ENCODE measurements at regions not wholly inside any gene's neighbourhood (a gene's known extent, or its start where the extent isn't known, plus 50 kb on each side); places are given as distances from the start of the nearest gene placed in this dataset.

GRCh38 chr7:107233-107632, 85.1 kb upstream of the FAM20C start:
- no peaks in the 10 kb centered on the region for H3K4me1 ChIP-seq (replicated peaks in 1 of 2)
- no peak for ATAC-seq (replicated peaks in 6 of 8)
- H3K27ac ChIP-seq, result no peak overlapping the region
- H3K4me3 ChIP-seq, result no peak overlapping the region
- in situ Hi-C loops (cut with MboI; ENCODE audit: low pct_unique_long_range_greater_than_20kb in 2 of 9, low sequenced_read_pairs in 9 of 9, unreplicated experiment in 9 of 9), result no loop called here
- WGBS, 10 experiments, result 60 to 100% (median 79%) methylated on average over 1 to 4 of the region's 4 CpGs

- no peak for ATAC-seq (replicated peaks in 6 of 8)
- whole genome bisulfite sequencing, 10 experiments, result 19 to 100% (median 56%) methylated on average over 1 to 3 of the region's 3 CpGs; no CpG with 5 or more reads in 4 of the 10 experiments
- in situ Hi-C loops (cut with MboI; ENCODE audit: low pct_unique_long_range_greater_than_20kb in 2 of 9, low sequenced_read_pairs in 9 of 9, unreplicated experiment in 9 of 9), result no loop called here
Observed at GRCh38 chr7:107907-108306, 84.5 kb upstream of the FAM20C start.

GRCh38 chr7:109094-109493, 83.3 kb upstream of the FAM20C start:
- ATAC-seq (replicated peaks in 6 of 8), result no peak
- H3K27ac ChIP-seq, result no peak overlapping the region
- H3K4me1 ChIP-seq (replicated peaks in 1 of 2), result no peaks in the 10 kb centered on the region
- 64 to 87% (median 75%) methylated on average over 2 to 7 of the region's 10 CpGs; no CpG with 5 or more reads in 6 of the 10 experiments for WGBS, 10 experiments
- in situ Hi-C loops (cut with MboI; ENCODE audit: low pct_unique_long_range_greater_than_20kb in 2 of 9, low sequenced_read_pairs in 9 of 9, unreplicated experiment in 9 of 9), result no loop called here
- no peak overlapping the region for H3K4me3 ChIP-seq

More at GRCh38 chr7:107907-108306, 84.5 kb upstream of the FAM20C start:
- Histone ChIP-seq H3K27ac (no peak overlapping the region), H3K4me3 (no peak overlapping the region), H3K4me1 (replicated peaks in 1 of 2) (no peaks in the 10 kb centered on the region)

- no peak overlapping the region for H3K27ac ChIP-seq
- in situ Hi-C loops (cut with MboI; ENCODE audit: low pct_unique_long_range_greater_than_20kb in 2 of 9, low sequenced_read_pairs in 9 of 9, unreplicated experiment in 9 of 9), result no loop called here
- 73 to 100% (median 83%) methylated on average over 2 to 4 of the region's 21 CpGs; no CpG with 5 or more reads in 4 of the 10 experiments for WGBS, 10 experiments
- H3K4me3 ChIP-seq, result no peak overlapping the region
- no peaks in the 10 kb centered on the region for H3K4me1 ChIP-seq (replicated peaks in 1 of 2)
- no peak for ATAC-seq (replicated peaks in 6 of 8)
Observed at GRCh38 chr7:109898-110556, 82.3 kb upstream of the FAM20C start.

GRCh38 chr7:110557-111232, 81.7 kb upstream of the FAM20C start:
- in situ Hi-C loops (cut with MboI; ENCODE audit: low pct_unique_long_range_greater_than_20kb in 2 of 9, low sequenced_read_pairs in 9 of 9, unreplicated experiment in 9 of 9), result no loop called here

GRCh38 chr7:111591-111990, 80.8 kb upstream of the FAM20C start:
- Histone ChIP-seq H3K4me3 (no peak overlapping the region), H3K27ac (no peak overlapping the region), H3K4me1 (replicated peaks in 1 of 2) (no peaks in the 10 kb centered on the region)
- in situ Hi-C loops (cut with MboI; ENCODE audit: low pct_unique_long_range_greater_than_20kb in 2 of 9, low sequenced_read_pairs in 9 of 9, unreplicated experiment in 9 of 9), result no loop called here
- WGBS, 10 experiments, result 36 to 86% (median 61%) methylated on average over 1 of the region's 1 CpG; no CpG with 5 or more reads in 2 of the 10 experiments
- no peak for ATAC-seq (replicated peaks in 6 of 8)

More at GRCh38 chr7:110557-111232, 81.7 kb upstream of the FAM20C start:
- Histone ChIP-seq H3K27ac (no peak overlapping the region), H3K4me1 (replicated peaks in 1 of 2) (no peaks in the 10 kb centered on the region), H3K4me3 (no peak overlapping the region)
- 80 to 100% (median 90%) methylated on average over 1 to 4 of the region's 11 CpGs; no CpG with 5 or more reads in 7 of the 10 experiments for WGBS, 10 experiments
- ATAC-seq (replicated peaks in 6 of 8), result no peak

- H3K27ac ChIP-seq, result no peak overlapping the region
- WGBS, 10 experiments, result 78 to 100% (median 90%) methylated on average over 1 to 5 of the region's 5 CpGs
- no peak overlapping the region for H3K4me3 ChIP-seq
- peaks cover 0 to 3% of the 10 kb centered on the region in 2 donors for H3K4me1 ChIP-seq (replicated peaks in 1 of 2)
- no peak for ATAC-seq (replicated peaks in 6 of 8)
- in situ Hi-C loops (cut with MboI; ENCODE audit: low pct_unique_long_range_greater_than_20kb in 2 of 9, low sequenced_read_pairs in 9 of 9, unreplicated experiment in 9 of 9), result no loop called here
Observed at GRCh38 chr7:112881-113280, 79.5 kb upstream of the FAM20C start.

- H3K4me1 ChIP-seq (replicated peaks in 1 of 2), result peaks cover 11 to 16% of the 10 kb centered on the region in 2 donors
- in situ Hi-C loops (cut with MboI; ENCODE audit: low pct_unique_long_range_greater_than_20kb in 2 of 9, low sequenced_read_pairs in 9 of 9, unreplicated experiment in 9 of 9), result no loop called here
- H3K27ac ChIP-seq, result no peak overlapping the region
- 0 to 89% (median 77%) methylated on average over 1 to 7 of the region's 12 CpGs; no CpG with 5 or more reads in 1 of the 10 experiments for WGBS, 10 experiments
- ATAC-seq (replicated peaks in 6 of 8), result peak in 2 of 8 experiments; percentile 41 to 56
- H3K4me3 ChIP-seq, result no peak overlapping the region
Observed at GRCh38 chr7:115274-115911, 77.0 kb upstream of the FAM20C start.

- in situ Hi-C loops (cut with MboI; ENCODE audit: low pct_unique_long_range_greater_than_20kb in 2 of 9, low sequenced_read_pairs in 9 of 9, unreplicated experiment in 9 of 9), result no loop called here
- WGBS, 10 experiments, result 58 to 100% (median 74%) methylated on average over 1 to 10 of the region's 19 CpGs; no CpG with 5 or more reads in 4 of the 10 experiments
- no peak overlapping the region for H3K4me3 ChIP-seq
- H3K4me1 ChIP-seq (replicated peaks in 1 of 2), result peaks cover 16 to 19% of the 10 kb centered on the region in 2 donors
- no peak overlapping the region for H3K27ac ChIP-seq
- ATAC-seq (replicated peaks in 6 of 8), result no peak
Observed at GRCh38 chr7:116188-116981, 76.0 kb upstream of the FAM20C start.

- 40 to 97% (median 69%) methylated on average over 1 to 6 of the region's 22 CpGs; no CpG with 5 or more reads in 5 of the 10 experiments for WGBS, 10 experiments
- H3K4me1 ChIP-seq (replicated peaks in 1 of 2), result peaks cover 18 to 19% of the 10 kb centered on the region in 2 donors
- no peak overlapping the region for H3K4me3 ChIP-seq
- H3K27ac ChIP-seq, result peak overlapping the region in 1 of 2 donors; percentile 57
- in situ Hi-C loops (cut with MboI; ENCODE audit: low pct_unique_long_range_greater_than_20kb in 2 of 9, low sequenced_read_pairs in 9 of 9, unreplicated experiment in 9 of 9), result no loop called here
- ATAC-seq (replicated peaks in 6 of 8), result peak in 2 of 8 experiments; percentile 26 to 79
Observed at GRCh38 chr7:117836-118614, 74.3 kb upstream of the FAM20C start.

- ATAC-seq (replicated peaks in 6 of 8), result peak in 1 of 8 experiments; percentile 4
- in situ Hi-C loops (cut with MboI; ENCODE audit: low pct_unique_long_range_greater_than_20kb in 2 of 9, low sequenced_read_pairs in 9 of 9, unreplicated experiment in 9 of 9), result no loop called here
- H3K27ac ChIP-seq, result peak overlapping the region in 1 of 2 donors; percentile 57
- WGBS, 10 experiments, result 80 to 100% (median 96%) methylated on average over 1 to 8 of the region's 32 CpGs
- H3K4me1 ChIP-seq (replicated peaks in 1 of 2), result peaks cover 18 to 19% of the 10 kb centered on the region in 2 donors
- H3K4me3 ChIP-seq, result no peak overlapping the region
Observed at GRCh38 chr7:118615-119391, 73.6 kb upstream of the FAM20C start.

Data from motor neuron (in vitro differentiated cells).